ENCODE measurements at regions not wholly inside any gene's neighbourhood (a gene's known extent, or its start where the extent isn't known, plus 50 kb on each side); places are given as distances from the start of the nearest gene placed in this dataset.

DNA sequence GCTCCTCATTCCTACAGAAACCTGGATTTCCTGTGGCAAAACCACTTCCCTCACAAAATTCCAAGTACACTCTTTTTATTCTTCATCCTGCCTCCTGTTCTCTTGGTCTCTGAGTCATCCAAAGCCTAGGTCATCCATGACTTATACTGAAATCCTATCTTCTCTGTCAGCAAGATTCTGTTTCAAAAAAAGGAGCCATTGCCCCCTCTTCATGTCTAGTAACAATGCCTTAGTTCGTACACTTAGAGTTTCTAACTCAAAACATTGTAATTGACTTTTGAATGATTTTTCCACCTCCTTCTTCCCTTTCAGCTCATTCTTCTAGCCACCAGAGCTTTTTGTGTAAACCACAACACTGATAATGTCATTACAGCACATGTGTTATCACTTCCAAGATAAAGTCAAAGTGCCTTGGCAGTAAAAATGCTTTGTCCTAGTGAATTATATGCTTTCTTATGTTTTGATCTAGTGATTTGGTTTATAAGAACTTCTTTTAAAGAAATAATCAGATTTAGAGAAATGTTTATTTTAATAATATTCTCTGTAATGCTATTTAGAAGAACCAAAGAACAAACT lies 256.5 kb upstream of the NECTIN3 start:
- no peaks in the 10 kb centered on the region for H3K36me3 ChIP-seq (ENCODE audit: insufficient read depth, low read length, poor library complexity, severe bottlenecking)
- TF ChIP-seq, protein P1, sequence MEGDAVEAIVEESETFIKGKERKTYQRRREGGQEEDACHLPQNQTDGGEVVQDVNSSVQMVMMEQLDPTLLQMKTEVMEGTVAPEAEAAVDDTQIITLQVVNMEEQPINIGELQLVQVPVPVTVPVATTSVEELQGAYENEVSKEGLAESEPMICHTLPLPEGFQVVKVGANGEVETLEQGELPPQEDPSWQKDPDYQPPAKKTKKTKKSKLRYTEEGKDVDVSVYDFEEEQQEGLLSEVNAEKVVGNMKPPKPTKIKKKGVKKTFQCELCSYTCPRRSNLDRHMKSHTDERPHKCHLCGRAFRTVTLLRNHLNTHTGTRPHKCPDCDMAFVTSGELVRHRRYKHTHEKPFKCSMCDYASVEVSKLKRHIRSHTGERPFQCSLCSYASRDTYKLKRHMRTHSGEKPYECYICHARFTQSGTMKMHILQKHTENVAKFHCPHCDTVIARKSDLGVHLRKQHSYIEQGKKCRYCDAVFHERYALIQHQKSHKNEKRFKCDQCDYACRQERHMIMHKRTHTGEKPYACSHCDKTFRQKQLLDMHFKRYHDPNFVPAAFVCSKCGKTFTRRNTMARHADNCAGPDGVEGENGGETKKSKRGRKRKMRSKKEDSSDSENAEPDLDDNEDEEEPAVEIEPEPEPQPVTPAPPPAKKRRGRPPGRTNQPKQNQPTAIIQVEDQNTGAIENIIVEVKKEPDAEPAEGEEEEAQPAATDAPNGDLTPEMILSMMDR (conservative IDR thresholded peaks at IDR 0.05; ENCODE audit: low read depth, low read length), result no peak
- no peak for TF ChIP-seq EZH2 (IDR thresholded peaks at IDR 0.05; ENCODE audit: borderline replicate concordance, low read depth, low read length, poor library complexity, severe bottlenecking)
- H3K9me3 ChIP-seq (ENCODE audit: low read depth, low read length, poor library complexity, severe bottlenecking), result no peaks in the 10 kb centered on the region
- H3K4me1 ChIP-seq (ENCODE audit: insufficient read depth, low read length, poor library complexity, severe bottlenecking), result no peaks in the 10 kb centered on the region
- POLR2A ChIA-PET (ENCODE audit: low non-redundant PET), result no interaction called here
- H3K27me3 ChIP-seq (replicated peaks; ENCODE audit: insufficient read depth, low read depth, low read length, poor library complexity), result no peaks in the 10 kb centered on the region
- DNase-seq (ENCODE audit: low spot score), result no peak
- H3K4me3 ChIP-seq (ENCODE audit: low read depth, low read length, poor library complexity, severe bottlenecking), result no peak overlapping the region
- no peak overlapping the region for H3K27ac ChIP-seq (ENCODE audit: low read depth, low read length, poor library complexity, severe bottlenecking)
- CTCF ChIA-PET, result no interaction called here
- intact Hi-C loops (cut with micrococcal nuclease; ENCODE audit: unreplicated experiment), result no loop called here
- BruUV-seq (replicated peaks), result no TSS peak

DNA sequence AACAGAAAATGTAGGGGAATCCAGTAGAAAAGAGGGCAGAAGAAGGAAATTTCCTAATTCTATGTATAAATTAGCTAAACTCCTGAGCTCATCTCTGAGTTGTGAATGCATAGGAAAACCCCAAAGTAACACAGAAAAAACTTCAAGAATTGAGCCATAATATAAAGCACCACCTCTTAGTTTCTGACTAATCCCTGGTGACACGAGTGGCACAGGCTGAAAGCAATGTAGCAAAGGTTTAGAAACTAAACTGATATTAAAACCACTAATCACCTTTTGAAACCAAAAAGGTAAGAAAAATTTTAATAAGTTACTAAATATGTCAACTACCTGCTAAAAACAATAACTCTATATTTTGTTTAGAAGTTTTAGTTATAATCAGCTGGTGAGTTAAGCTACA lies 255.6 kb upstream of the NECTIN3 start:
- TF ChIP-seq, protein P1 (conservative IDR thresholded peaks at IDR 0.05; ENCODE audit: low read depth, low read length), result no peak
- TF ChIP-seq EZH2 (IDR thresholded peaks at IDR 0.05; ENCODE audit: borderline replicate concordance, low read depth, low read length, poor library complexity, severe bottlenecking), result no peak
- H3K9me3 ChIP-seq (ENCODE audit: low read depth, low read length, poor library complexity, severe bottlenecking), result no peaks in the 10 kb centered on the region
- H3K36me3 ChIP-seq (ENCODE audit: insufficient read depth, low read length, poor library complexity, severe bottlenecking), result no peaks in the 10 kb centered on the region
- CTCF ChIA-PET, result no interaction called here
- H3K27me3 ChIP-seq (replicated peaks; ENCODE audit: insufficient read depth, low read depth, low read length, poor library complexity), result no peaks in the 10 kb centered on the region
- no peaks in the 10 kb centered on the region for H3K4me1 ChIP-seq (ENCODE audit: insufficient read depth, low read length, poor library complexity, severe bottlenecking)
- intact Hi-C loops (cut with micrococcal nuclease; ENCODE audit: unreplicated experiment), result no loop called here
- DNase-seq (ENCODE audit: low spot score), result no peak
- no peak overlapping the region for H3K4me3 ChIP-seq (ENCODE audit: low read depth, low read length, poor library complexity, severe bottlenecking)
- BruUV-seq (replicated peaks), result no TSS peak
- no peak overlapping the region for H3K27ac ChIP-seq (ENCODE audit: low read depth, low read length, poor library complexity, severe bottlenecking)
- POLR2A ChIA-PET (ENCODE audit: low non-redundant PET), result no interaction called here

DNA sequence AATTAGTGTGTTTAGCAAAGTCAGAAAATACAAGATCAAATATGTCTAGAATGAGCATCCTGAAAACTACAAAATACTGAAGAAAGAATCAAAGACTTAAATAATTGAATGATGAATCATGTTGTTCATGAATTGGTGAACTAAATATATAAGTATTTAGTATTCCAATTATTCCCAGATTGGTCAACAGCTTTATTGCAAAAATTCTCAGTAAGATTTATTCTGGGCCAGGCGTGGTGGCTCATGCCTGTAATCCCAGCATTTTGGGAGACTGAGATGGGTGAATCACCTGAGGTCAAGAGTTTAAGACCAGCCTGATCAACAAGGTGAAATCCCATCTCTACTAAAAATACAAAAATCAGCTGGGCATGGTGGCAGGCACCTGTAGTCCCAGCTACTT lies 250.0 kb upstream of the NECTIN3 start:
- H3K4me3 ChIP-seq (ENCODE audit: low read depth, low read length, poor library complexity, severe bottlenecking), result no peak overlapping the region
- no peak for TF ChIP-seq EZH2 (IDR thresholded peaks at IDR 0.05; ENCODE audit: borderline replicate concordance, low read depth, low read length, poor library complexity, severe bottlenecking)
- TF ChIP-seq, protein P1 (conservative IDR thresholded peaks at IDR 0.05; ENCODE audit: low read depth, low read length), result no peak
- DNase-seq (ENCODE audit: low spot score), result no peak
- CTCF ChIA-PET, result no interaction called here
- H3K27ac ChIP-seq (ENCODE audit: low read depth, low read length, poor library complexity, severe bottlenecking), result no peak overlapping the region
- BruUV-seq (replicated peaks), result no TSS peak
- no peaks in the 10 kb centered on the region for H3K27me3 ChIP-seq (replicated peaks; ENCODE audit: insufficient read depth, low read depth, low read length, poor library complexity)
- POLR2A ChIA-PET (ENCODE audit: low non-redundant PET), result no interaction called here
- intact Hi-C loops (cut with micrococcal nuclease; ENCODE audit: unreplicated experiment), result no loop called here
- H3K36me3 ChIP-seq (ENCODE audit: insufficient read depth, low read length, poor library complexity, severe bottlenecking), result no peaks in the 10 kb centered on the region
- H3K9me3 ChIP-seq (ENCODE audit: low read depth, low read length, poor library complexity, severe bottlenecking), result peaks cover under 1% of the 10 kb centered on the region
- no peaks in the 10 kb centered on the region for H3K4me1 ChIP-seq (ENCODE audit: insufficient read depth, low read length, poor library complexity, severe bottlenecking)

Data from A673 (cell line).